ENCODE measurements at regions not wholly inside any gene's neighbourhood (a gene's known extent, or its start where the extent isn't known, plus 50 kb on each side); places are given as distances from the start of the nearest gene placed in this dataset.

- no peak for TF ChIP-seq CTCF (IDR thresholded peaks at IDR 0.05; ENCODE audit: insufficient read depth, low read length)
Observed at GRCh38 chr9:84419031-84419602, 78.6 kb upstream of the SLC28A3 start.

GRCh38 chr9:84424931-84425330 is 84.4 kb upstream of the SLC28A3 start:
- H3K4me3 ChIP-seq (ENCODE audit: low read depth, low read length): no peak overlapping the region
- TF ChIP-seq CTCF (IDR thresholded peaks at IDR 0.05; ENCODE audit: insufficient read depth, low read length): no peak
- no peak for DNase-seq (ENCODE audit: low read depth)

More at GRCh38 chr9:84419031-84419602, 78.6 kb upstream of the SLC28A3 start:
- no peak for DNase-seq (ENCODE audit: low read depth)
- H3K4me3 ChIP-seq (ENCODE audit: low read depth, low read length): no peak overlapping the region

- no peak for DNase-seq (ENCODE audit: low read depth)
- no peak for TF ChIP-seq CTCF (IDR thresholded peaks at IDR 0.05; ENCODE audit: insufficient read depth, low read length)
- H3K4me3 ChIP-seq (ENCODE audit: low read depth, low read length): no peak overlapping the region
Observed at GRCh38 chr9:84432746-84433145, 92.2 kb upstream of the SLC28A3 start.

GRCh38 chr9:84435902-84436301 is 95.3 kb upstream of the SLC28A3 start:
- DNase-seq (ENCODE audit: low read depth): peak; percentile 4
- H3K4me3 ChIP-seq (ENCODE audit: low read depth, low read length): no peak overlapping the region
- TF ChIP-seq CTCF (IDR thresholded peaks at IDR 0.05; ENCODE audit: insufficient read depth, low read length): no peak

GRCh38 chr9:84436386-84437109 is 96.0 kb upstream of the SLC28A3 start:
- DNase-seq (ENCODE audit: low read depth): peak; percentile 8
- TF ChIP-seq CTCF (IDR thresholded peaks at IDR 0.05; ENCODE audit: insufficient read depth, low read length): no peak
- H3K4me3 ChIP-seq (ENCODE audit: low read depth, low read length): no peak overlapping the region

- no peak for DNase-seq (ENCODE audit: low read depth)
- TF ChIP-seq CTCF (IDR thresholded peaks at IDR 0.05; ENCODE audit: insufficient read depth, low read length): no peak
- H3K4me3 ChIP-seq (ENCODE audit: low read depth, low read length): no peak overlapping the region
Observed at GRCh38 chr9:84438391-84438790, 97.8 kb upstream of the SLC28A3 start.
